ENCODE measurements at regions not wholly inside any gene's neighbourhood (a gene's known extent, or its start where the extent isn't known, plus 50 kb on each side); places are given as distances from the start of the nearest gene placed in this dataset.
"Not testable (repeated sequence)": the region's sequence is repeated elsewhere in the genome, so short reads cannot be mapped to it uniquely, and the experiment has no call there.

DNA sequence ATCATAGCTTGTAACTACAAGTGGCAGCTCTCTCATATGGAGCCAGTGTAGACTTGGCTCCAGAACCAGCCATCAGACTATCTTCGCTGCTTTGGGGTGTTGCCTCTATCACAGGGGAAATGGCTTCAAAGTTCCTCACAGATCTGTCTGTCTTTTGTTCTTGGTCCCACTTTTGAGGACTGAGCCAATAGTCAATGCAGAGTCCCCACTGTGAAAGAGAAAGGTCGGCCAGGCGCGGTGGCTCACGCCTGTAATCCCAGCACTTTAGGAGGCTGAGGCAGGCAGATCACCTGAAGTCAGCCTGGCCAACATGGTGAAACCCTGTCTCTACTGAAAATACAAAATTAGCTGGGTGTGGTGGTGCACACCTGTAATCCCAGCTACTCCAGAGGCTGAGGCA lies 86.9 kb upstream of the FZD7 start:
- DNase-seq; H3K9me3 ChIP-seq (replicated peaks); H3K27ac ChIP-seq (replicated peaks); intact Hi-C loops (cut with micrococcal nuclease); H3K36me3 ChIP-seq; H3K4me3 ChIP-seq; H3K4me1 ChIP-seq: not testable (repeated sequence)
- H3K27me3 ChIP-seq (ENCODE audit: low read depth), result peaks cover 59% of the 10 kb centered on the region

DNA sequence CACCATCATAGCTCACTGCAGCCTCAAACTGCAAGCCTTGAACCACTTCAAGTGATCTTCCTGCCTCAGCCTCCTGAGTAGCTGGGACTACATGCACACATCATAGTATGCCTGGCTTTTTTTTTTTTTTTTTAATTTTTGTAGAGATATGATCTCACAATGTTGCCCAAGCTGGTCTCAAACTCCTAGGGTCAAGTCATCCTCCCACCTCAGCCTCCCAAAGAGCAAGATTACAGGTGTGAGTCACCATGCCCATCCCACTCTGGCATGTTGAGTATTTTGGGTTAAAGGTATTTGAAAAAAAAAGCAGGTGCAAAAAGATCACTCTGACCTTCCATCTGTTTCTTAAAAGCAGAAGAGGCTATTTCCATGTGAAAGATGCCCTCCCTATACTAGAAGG lies 86.4 kb upstream of the FZD7 start:
- no peaks in the 10 kb centered on the region for H3K4me1 ChIP-seq
- no peak for DNase-seq
- intact Hi-C loops (cut with micrococcal nuclease), result no loop called here
- H3K4me3 ChIP-seq, result no peak overlapping the region
- H3K27ac ChIP-seq (replicated peaks), result no peak overlapping the region
- peaks cover 58% of the 10 kb centered on the region for H3K27me3 ChIP-seq (ENCODE audit: low read depth)
- H3K36me3 ChIP-seq, result no peaks in the 10 kb centered on the region
- TF ChIP-seq, protein P1, sequence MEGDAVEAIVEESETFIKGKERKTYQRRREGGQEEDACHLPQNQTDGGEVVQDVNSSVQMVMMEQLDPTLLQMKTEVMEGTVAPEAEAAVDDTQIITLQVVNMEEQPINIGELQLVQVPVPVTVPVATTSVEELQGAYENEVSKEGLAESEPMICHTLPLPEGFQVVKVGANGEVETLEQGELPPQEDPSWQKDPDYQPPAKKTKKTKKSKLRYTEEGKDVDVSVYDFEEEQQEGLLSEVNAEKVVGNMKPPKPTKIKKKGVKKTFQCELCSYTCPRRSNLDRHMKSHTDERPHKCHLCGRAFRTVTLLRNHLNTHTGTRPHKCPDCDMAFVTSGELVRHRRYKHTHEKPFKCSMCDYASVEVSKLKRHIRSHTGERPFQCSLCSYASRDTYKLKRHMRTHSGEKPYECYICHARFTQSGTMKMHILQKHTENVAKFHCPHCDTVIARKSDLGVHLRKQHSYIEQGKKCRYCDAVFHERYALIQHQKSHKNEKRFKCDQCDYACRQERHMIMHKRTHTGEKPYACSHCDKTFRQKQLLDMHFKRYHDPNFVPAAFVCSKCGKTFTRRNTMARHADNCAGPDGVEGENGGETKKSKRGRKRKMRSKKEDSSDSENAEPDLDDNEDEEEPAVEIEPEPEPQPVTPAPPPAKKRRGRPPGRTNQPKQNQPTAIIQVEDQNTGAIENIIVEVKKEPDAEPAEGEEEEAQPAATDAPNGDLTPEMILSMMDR (IDR thresholded peaks at IDR 0.05; ENCODE audit: borderline replicate concordance), result no peak
- H3K9me3 ChIP-seq (replicated peaks), result no peaks in the 10 kb centered on the region

DNA sequence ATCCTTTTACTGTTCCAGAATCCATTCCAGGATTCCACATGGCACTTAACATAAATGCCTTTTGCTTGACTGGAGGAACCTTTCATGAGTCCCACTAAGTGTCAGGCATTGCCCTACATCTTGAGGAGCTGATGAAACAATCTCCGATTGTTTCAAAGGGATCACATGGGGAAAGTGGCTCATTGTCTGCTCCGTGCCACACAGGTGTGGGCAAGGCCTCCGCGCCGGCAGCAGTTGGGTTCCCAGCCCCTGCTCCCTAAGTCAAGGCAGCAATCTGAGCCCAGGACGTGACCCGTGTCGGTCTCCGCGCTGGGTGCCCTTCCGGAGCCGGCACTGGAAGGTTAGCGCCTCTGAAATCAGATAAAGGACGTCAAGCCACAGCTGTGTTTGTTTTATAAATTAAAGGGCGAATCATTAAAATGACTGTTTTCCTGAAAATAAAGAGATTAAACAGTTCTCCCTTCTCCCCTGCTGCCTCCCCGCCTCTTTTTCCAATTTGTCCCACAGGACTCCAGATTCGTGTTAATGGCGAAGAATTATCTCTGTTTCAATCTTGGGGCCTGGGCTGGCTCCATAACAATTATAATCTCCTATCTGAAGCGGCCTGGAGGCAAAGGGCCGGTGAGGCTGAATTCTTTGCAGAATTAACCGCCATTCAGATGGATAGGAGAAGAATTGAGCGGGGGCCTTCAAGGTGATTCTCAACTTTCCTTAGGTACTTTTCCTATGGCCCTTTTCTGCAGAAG lies 84.3 kb upstream of the FZD7 start:
- H3K4me3 ChIP-seq, result no peak overlapping the region
- TF ChIP-seq, protein P1 (IDR thresholded peaks at IDR 0.05; ENCODE audit: borderline replicate concordance), result no peak

DNA sequence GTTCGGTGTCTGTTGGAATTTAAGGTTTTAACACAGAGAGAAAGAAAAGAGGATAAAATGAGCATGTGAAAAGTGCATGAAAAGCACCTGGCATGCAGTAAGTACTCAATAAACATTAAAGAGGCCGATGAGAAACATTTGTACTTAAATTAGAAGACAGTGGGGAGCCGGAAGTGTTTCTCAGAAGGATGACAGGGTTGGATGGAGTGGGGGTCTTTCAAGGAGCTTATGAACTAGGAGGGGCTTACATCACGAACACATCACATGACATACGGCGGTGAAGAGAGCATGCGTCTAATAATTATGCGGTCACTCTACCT lies 83.8 kb upstream of the FZD7 start:
- Histone ChIP-seq H3K27me3 (ENCODE audit: low read depth) (peaks cover 58% of the 10 kb centered on the region), H3K4me1 (peaks cover 15% of the 10 kb centered on the region), H3K4me3 (no peak overlapping the region), H3K36me3 (no peaks in the 10 kb centered on the region), H3K9me3 (replicated peaks) (no peaks in the 10 kb centered on the region), H3K27ac (replicated peaks) (no peak overlapping the region)
- intact Hi-C loops (cut with micrococcal nuclease), result no loop called here
- no peak for DNase-seq
- TF ChIP-seq, protein P1 (IDR thresholded peaks at IDR 0.05; ENCODE audit: borderline replicate concordance), result no peak

More for the DNA sequence above, 84.3 kb upstream of the FZD7 start:
- Histone ChIP-seq H3K27ac (replicated peaks) (no peak overlapping the region), H3K36me3 (no peaks in the 10 kb centered on the region), H3K27me3 (ENCODE audit: low read depth) (peaks cover 58% of the 10 kb centered on the region), H3K4me1 (peaks cover 15% of the 10 kb centered on the region), H3K9me3 (replicated peaks) (no peaks in the 10 kb centered on the region)
- intact Hi-C loops (cut with micrococcal nuclease), result no loop called here
- DNase-seq, result no peak

DNA sequence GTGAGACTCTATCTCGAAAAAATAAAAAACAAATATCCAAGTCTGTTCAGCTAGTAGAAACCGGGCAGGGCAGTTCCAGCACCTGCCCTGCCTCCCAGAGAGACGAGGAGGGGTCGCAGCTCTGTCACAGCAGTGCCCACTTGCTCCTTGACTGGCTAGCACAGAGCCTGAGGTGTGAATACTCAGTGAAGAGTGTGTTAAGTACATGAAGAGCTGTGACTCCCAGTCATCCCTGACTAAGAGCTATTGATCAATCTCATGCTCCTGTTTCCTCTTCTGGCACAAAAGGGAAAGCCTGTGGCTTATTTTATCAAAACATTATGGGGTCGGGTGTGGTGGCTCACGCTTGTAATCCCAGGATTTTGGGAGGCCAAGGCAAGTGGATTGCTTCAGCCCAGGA lies 83.0 kb upstream of the FZD7 start:
- peaks cover 52% of the 10 kb centered on the region for H3K27me3 ChIP-seq (ENCODE audit: low read depth)
- intact Hi-C loops (cut with micrococcal nuclease), result no loop called here
- H3K4me1 ChIP-seq, result peaks cover 15% of the 10 kb centered on the region

DNA sequence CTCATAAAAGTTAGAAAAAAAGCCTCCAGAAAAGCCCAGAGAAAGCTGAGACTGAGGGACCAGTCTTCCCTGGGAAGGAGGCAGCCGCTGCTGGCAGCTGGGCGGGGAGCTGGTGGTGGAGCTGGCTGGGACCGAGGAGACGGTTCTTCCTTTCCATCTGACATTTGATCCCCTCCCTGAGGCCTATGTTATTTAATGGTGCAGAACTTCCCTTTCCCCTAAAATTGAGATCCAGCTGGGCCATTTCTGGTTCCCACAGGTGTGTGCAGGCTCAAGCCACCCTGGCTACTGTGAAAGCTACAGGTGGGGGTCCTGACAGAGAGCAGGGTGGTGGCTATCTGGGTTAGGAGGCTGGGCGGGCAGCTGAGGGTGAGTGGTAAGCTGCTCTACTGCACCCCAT lies 81.5 kb upstream of the FZD7 start:
- TF ChIP-seq, protein P1 (IDR thresholded peaks at IDR 0.05; ENCODE audit: borderline replicate concordance), result no peak
- DNase-seq, result no peak
- H3K36me3 ChIP-seq, result no peaks in the 10 kb centered on the region
- H3K4me3 ChIP-seq, result no peak overlapping the region
- intact Hi-C loops (cut with micrococcal nuclease), result no loop called here
- H3K9me3 ChIP-seq (replicated peaks), result no peaks in the 10 kb centered on the region
- H3K27me3 ChIP-seq (ENCODE audit: low read depth), result peaks cover 36% of the 10 kb centered on the region
- peaks cover 15% of the 10 kb centered on the region for H3K4me1 ChIP-seq
- no peak overlapping the region for H3K27ac ChIP-seq (replicated peaks)

More for the DNA sequence above, 83.0 kb upstream of the FZD7 start:
- no peak for DNase-seq
- H3K36me3 ChIP-seq, result no peaks in the 10 kb centered on the region
- H3K4me3 ChIP-seq, result no peak overlapping the region
- H3K27ac ChIP-seq (replicated peaks), result no peak overlapping the region
- no peaks in the 10 kb centered on the region for H3K9me3 ChIP-seq (replicated peaks)
- TF ChIP-seq, protein P1 (IDR thresholded peaks at IDR 0.05; ENCODE audit: borderline replicate concordance), result no peak
